GM19351 (cell line): ENCODE measurements at regions not wholly inside any gene's neighbourhood (a gene's known extent, or its start where the extent isn't known, plus 50 kb on each side); places are given as distances from the start of the nearest gene placed in this dataset.

Experiments
- ATAC-seq: cut with Tn5 transposase; IDR thresholded peaks from one replicate; pipeline ENCODE4 v1.9.1; 2021; ENCODE audit warnings: mild to moderate bottlenecking, moderate library complexity; ENCODE audit not compliant: unreplicated experiment

- ATAC-seq: no peak
Observed at GRCh38 chr6:90722648-90723047, 135.8 kb upstream of the MAP3K7 start.

DNA sequence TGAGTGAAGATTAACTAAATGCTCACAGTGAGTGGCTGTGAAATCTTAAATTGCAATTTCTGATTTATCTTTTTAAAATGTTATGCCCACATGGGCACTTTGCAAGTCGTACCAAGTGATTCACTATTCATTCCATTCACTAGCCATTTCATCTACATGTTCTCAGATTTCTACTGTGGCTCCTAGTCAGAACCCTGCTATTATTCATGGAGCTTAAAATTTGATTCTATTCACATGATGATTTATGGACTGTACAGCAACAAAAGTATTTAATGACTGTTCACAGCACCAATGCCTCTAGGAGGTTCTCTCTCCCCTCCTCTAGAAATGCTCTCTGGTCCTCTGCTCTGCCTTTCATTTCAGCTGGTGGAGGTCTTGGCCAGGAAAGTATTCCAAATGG, 133.5 kb upstream of the MAP3K7 start:
- no peak for ATAC-seq

DNA sequence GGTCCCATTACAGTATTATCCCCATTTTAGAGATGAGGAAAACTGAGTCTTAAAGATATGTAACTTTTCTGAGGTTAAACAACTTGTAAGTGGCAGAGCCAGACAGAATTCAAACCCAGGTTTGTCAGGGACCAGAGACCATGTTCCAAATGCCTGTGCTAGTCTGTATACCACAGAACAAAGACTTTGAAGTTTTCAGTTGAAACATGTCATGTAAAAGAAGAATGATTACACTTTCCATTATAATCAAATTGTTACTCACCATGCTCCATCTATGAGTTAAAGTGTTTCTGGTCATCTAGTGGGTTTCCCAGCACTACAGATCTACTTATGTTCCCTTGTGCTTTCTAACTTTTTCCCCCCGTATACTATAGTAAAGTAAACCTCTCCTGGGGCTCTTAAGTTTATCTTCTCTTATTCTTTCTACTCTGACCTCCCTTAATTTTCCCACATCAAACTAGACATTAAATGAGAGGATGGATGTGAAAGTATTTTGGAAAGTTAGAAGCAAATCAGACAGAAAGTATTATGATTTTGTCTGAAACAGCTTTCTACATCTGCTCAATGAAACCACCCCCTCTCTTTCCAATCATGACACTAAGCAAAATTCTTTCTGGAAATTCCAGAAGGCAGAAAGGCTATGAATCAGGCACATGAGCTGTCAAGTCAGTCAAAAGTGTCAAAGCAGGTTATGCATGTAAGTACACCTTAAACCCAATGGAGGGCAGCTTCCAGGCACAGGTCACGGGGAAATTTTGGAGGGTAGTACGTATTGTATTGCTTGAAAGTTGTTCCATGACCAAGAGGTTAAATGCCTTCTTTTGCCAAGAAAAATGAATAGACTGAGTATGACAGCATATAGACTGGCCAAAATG, 132.7 kb upstream of the MAP3K7 start:
- ATAC-seq: no peak

DNA sequence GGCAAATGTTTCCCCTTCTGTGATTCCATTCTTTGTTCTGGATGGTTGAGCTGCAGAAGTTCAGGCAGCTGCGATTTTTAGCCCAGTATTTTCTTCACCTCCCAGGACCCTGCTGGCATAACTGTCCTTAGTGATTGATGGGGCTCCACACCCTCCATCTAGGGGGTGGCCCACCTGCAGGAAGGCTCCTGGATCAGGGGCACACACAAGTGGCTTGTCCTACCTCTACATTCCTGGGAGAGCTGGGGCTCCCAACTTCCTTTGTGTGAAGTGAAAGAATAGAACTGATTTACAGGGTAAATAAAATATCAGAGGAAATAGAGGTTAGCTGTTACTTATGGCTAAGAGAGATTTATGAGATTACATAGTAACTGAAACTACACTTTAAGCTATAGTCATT, 129.5 kb upstream of the MAP3K7 start:
- ATAC-seq: no peak

- no peak for ATAC-seq
Observed at GRCh38 chr6:90715093-90715655, 128.3 kb upstream of the MAP3K7 start.

DNA sequence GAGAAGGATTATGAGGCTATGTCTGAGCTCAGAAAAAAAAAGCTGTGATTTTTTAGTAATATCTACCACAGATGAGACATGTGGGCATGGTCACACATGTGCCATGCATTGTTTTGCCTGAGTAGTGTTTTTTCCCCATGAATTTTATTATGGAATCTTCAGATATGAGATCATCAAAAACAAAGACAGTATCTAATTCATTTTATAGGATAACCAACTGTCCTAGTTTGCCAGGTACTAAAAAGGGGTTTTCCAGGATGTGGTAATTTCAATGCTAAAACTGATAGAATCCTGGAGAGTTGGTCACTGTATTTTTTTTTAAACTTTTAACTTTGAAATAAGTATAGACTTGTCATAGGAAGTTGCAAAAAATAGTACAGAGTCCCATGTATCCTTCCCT, 127.4 kb upstream of the MAP3K7 start:
- ATAC-seq: no peak

- no peak for ATAC-seq
Observed at GRCh38 chr6:90712114-90712513, 125.2 kb upstream of the MAP3K7 start.

- no peak for ATAC-seq
Observed at GRCh38 chr6:90709431-90709996, 122.6 kb upstream of the MAP3K7 start.

DNA sequence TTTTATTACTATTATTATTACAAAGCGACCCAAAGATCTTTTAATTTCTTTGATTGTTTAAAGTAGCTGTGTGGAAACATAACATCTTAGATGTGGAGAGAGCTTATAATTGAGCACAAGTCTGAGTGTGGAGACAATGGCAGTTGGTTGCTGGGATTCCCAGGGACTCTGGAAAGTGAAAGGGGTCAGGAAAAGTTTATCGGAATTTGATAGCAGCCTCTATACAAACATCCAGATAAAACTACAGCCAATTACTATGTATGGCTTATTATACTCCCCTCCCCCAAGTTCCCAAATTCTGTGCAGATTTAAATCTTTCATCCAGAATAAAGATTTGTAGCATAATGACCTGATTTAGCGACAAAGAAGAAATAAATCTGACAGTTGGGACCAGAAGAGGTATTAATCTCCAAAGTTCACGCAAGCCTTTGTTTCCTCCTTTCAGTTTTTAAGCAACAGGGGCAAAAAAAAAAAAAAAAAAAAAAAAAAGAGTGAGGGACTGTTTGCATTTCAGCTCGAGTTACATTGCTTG, 121.4 kb upstream of the MAP3K7 start:
- no peak for ATAC-seq

GRCh38 chr6:90707246-90707645, 120.4 kb upstream of the MAP3K7 start:
- ATAC-seq: no peak

GRCh38 chr6:90703336-90703735, 116.5 kb upstream of the MAP3K7 start:
- ATAC-seq: no peak

DNA sequence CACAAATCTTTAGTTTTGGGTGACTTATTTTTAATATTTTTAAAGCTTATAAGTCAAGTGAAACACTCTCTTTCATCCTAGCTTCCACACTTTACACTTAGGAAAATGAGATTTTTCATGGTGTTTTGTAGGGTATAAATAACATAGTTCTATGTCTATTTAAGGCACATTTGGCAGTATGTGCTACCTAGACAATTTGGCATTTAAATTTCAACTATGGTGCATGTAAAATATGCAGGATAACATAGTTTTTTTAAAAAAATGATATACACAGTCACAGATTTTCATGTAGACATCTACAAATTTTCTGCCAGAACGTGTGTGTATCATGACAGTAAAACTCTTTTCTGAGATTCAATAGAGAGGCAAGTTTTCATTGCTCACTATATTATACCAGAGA, 115.1 kb upstream of the MAP3K7 start:
- no peak for ATAC-seq

DNA sequence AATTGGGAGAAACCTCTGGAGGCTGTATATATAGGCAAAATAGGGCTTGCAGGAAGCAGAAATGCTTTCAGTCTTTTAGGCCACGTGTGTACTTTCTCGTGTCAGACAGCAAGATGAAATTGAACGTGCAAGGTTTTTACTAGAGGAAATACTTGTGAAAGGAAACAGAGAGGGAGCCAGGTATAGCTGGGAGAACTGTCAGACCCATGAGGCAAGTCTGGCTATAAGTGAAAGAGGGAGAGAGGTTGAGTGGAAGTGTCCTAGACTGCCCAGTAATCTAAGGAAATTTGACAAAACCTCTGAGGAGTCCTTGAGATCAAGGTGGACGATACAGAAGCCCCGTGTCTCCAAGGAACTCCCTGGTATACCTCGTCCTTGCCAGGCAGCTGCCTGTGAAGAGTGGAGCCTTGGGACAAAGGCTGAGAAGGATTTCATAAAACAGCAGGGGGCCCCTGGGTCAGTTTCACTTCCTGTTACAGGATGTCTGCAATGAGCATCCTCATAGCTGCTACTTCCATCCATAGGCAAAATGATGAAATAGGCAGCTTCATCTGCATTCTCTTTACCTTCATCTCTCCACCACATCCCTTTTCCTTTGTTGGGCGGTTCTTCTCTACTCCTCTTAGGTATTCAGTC, 114.4 kb upstream of the MAP3K7 start:
- ATAC-seq: peak; percentile 84

DNA sequence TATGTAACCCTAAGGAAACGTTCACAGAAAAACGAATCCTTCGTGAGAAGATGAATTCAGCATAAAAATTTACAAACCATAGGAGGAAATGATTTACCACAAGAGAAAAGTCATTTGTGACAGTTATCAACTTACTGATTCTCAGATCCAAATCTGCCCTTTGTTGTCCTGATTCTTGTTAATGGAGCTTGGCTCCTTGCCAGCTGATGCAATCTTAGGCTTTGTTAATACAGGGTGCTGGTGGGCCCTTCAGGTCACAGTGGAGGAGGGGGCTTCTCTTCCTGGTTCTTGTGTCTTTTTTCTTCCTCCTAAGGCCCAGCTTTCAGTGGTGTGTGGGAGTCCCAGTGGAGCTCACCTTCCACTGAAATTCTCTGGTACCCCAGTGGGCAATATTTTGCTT, 108.4 kb upstream of the MAP3K7 start:
- no peak for ATAC-seq

GRCh38 chr6:90694802-90695201, 107.9 kb upstream of the MAP3K7 start:
- no peak for ATAC-seq

- peak; percentile 74 for ATAC-seq
Observed at GRCh38 chr6:90691823-90692222, 105.0 kb upstream of the MAP3K7 start.

DNA sequence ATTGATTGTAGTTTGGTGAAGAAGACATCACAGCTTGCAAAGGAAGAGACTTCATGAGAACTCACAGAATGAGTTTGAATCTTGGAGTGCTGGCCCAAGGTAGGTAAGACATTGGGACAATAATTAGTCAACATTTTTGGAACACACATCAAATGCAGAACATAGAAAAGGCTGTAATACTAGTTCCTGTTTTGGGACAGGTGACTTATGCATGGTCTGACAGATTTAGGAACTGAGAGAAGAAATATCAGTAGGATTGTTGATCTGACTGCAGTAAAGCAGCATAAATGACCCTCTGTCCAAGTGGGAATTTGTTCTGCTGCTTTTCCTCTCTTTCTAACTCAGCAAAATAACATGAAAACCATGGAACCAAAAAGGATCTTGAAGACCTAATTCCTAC, 102.3 kb upstream of the MAP3K7 start:
- ATAC-seq: no peak

DNA sequence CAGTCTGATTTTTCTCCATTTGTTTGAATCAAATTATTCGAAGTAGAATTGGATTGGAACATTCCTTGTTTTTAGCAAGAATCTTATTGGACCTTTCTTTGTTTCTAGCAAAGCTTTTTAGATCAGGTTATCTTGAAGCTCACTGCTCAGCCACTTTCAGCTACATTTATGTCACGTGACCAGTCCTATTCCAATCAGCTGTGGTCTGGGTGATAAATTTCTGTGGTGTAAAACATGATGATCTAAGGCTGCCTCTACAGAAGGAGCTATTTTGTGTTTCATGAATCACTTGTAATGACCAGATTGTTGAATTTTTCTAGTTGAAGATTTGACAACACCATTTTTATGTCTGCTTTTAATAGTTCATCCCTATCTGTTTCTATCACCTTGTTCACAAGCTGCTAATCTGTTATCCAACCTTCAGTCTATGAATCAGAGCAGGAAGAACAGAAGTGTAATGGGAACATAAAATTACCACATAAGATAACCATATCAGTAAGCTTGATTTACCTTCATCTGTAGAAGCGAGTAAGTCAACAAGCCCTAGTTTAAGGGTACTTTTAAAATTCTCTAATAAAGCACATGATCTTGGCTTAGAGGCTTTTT, 101.0 kb upstream of the MAP3K7 start:
- ATAC-seq: no peak

DNA sequence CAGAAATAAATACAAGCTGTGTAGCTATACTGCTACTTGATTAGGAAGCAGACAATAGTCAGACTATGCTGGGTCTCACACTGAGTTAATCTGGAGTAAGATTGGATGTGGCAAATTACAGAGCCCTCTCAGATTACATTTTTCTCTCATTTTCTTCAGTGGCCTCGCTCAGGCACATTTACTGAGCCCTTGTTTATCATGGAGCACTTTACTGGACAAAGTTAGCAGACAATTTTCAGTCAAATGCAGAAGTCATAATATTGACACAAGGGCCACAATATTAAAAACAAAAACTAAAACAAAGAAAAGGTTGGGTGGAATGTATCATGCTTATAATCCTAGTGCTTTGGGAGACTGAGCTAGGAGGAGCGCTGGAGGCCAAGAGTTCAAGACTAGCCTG, 95.0 kb upstream of the MAP3K7 start:
- no peak for ATAC-seq

DNA sequence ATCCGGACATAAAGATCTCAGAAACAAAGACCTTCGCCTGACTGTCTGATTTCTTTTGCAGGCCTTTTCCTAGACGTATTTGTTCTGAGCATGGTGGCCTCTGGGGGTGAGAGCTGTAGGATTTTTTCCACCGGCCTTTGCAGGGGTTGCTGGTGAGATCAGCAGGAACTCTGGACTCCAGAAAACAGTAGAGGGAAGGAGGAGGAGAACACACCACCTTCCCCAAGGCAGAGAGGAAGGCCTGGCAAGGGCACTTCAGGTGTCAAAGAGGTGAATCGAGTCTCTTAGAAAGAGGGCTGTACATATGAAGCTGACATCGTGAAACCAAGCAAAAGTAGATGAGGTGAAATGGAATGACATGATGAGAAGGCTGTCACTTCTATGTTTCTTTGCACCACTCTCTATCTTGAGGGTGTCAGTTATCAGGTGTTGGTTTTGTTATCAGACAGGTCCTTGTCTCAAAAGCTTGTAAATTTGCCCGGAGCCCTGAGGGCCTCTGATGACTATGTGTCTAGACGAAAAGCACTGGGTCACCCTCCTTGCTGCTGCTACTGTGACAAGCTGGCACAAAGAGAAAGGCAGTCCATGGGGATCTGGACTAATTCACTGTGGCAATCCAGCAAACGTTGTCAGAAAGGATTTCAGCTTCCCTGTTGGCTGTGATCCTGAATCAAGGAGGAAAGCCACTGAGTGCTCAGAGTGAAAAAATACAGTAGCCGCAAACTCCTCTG, 91.3 kb upstream of the MAP3K7 start:
- no peak for ATAC-seq

GRCh38 chr6:90677440-90677839, 90.6 kb upstream of the MAP3K7 start:
- ATAC-seq: no peak
